ENCODE measurements at regions not wholly inside any gene's neighbourhood (a gene's known extent, or its start where the extent isn't known, plus 50 kb on each side); places are given as distances from the start of the nearest gene placed in this dataset.

DNA sequence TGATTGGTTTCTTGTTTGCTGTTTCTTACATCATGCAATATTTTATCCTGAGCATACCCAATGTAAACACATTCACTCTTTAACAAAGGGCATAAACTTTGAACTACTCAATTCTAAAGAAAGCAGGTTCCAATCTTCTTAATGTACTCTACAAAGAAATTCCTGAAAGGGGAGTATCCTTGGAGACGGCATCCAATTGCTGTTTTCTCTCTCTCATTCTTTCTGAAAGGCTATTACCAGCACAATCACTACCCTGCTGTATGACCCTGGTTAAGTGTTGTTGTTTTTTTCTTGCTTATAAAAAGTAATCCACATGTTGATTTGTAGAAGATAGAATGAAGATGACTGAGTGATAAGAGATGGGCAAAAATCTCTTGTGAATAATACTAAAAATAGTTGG, 176.0 kb downstream of the ZNF365 start:
- H3K9me2 ChIP-seq (replicated peaks; ENCODE audit: low read length) = no peaks in the 10 kb centered on the region
- CTCF ChIA-PET = no interaction called here
- no peak overlapping the region for H3K27ac ChIP-seq (ENCODE audit: low read length)
- H3K4me3 ChIP-seq (ENCODE audit: low read length) = no peak overlapping the region
- no peaks in the 10 kb centered on the region for H3K36me3 ChIP-seq (ENCODE audit: low read depth, low read length)
- H3K27me3 ChIP-seq (ENCODE audit: low read length) = no peaks in the 10 kb centered on the region
- TF ChIP-seq EZH2 (IDR thresholded peaks at IDR 0.05; ENCODE audit: low read length, unreplicated experiment) (no peak), EZH2phosphoT487 (IDR thresholded peaks at IDR 0.05; ENCODE audit: borderline replicate concordance, low read length) (no peak), CTCF (conservative IDR thresholded peaks at IDR 0.05; ENCODE audit: low read depth, low read length) (no peak)
- no peaks in the 10 kb centered on the region for H3K4me1 ChIP-seq (ENCODE audit: insufficient read depth, low read length)
- H2AFZ ChIP-seq (ENCODE audit: low read length) = no peak overlapping the region
- H3F3A ChIP-seq (ENCODE audit: low read length, unreplicated experiment) = no peaks in the 10 kb centered on the region
- intact Hi-C loops (cut with micrococcal nuclease) = no loop called here
- BruUV-seq (replicated peaks) = no TSS peak
- H3K9ac ChIP-seq (ENCODE audit: low read length) = no peak overlapping the region
- H3K79me2 ChIP-seq (ENCODE audit: low read length) = no peaks in the 10 kb centered on the region
- no peaks in the 10 kb centered on the region for H3K9me3 ChIP-seq (ENCODE audit: low read length)
- no peak overlapping the region for H3K4me2 ChIP-seq (ENCODE audit: low read length)
- DNase-seq (no peak), ATAC-seq (no peak)
- POLR2A ChIA-PET (ENCODE audit: unreplicated experiment) = no interaction called here
- H4K20me1 ChIP-seq (ENCODE audit: low read length) = no peaks in the 10 kb centered on the region

GRCh38 chr10:62554632-62555199, 180.5 kb downstream of the ZNF365 start:
- CTCF ChIA-PET = interaction anchor here (1.2 kb wide), 1 partner anchor 117 kb away, joined by 5 read pairs; no protein-coding TSS in a partner anchor
- Histone ChIP-seq H3K4me3 (ENCODE audit: low read length) (no peak overlapping the region), H3F3A (ENCODE audit: low read length, unreplicated experiment) (no peaks in the 10 kb centered on the region), H3K36me3 (ENCODE audit: low read depth, low read length) (no peaks in the 10 kb centered on the region), H3K9me2 (replicated peaks; ENCODE audit: low read length) (no peaks in the 10 kb centered on the region), H3K9me3 (ENCODE audit: low read length) (no peaks in the 10 kb centered on the region), H3K9ac (ENCODE audit: low read length) (no peak overlapping the region), H3K4me2 (ENCODE audit: low read length) (no peak overlapping the region), H2AFZ (ENCODE audit: low read length) (no peak overlapping the region), H3K4me1 (ENCODE audit: insufficient read depth, low read length) (no peaks in the 10 kb centered on the region), H3K27me3 (ENCODE audit: low read length) (no peaks in the 10 kb centered on the region), H3K79me2 (ENCODE audit: low read length) (no peaks in the 10 kb centered on the region), H3K27ac (ENCODE audit: low read length) (no peak overlapping the region), H4K20me1 (ENCODE audit: low read length) (no peaks in the 10 kb centered on the region)
- ATAC-seq (peak; percentile 94), DNase-seq (peak; percentile 94)
- intact Hi-C loops (cut with micrococcal nuclease) = loop anchor here (1.0 kb wide), 3 partner anchors 117 to 604 kb away; no protein-coding TSS in a partner anchor
- POLR2A ChIA-PET (ENCODE audit: unreplicated experiment) = interaction anchor here (0.6 kb wide), 1 partner anchor 602 kb away, joined by 3 read pairs; no protein-coding TSS in a partner anchor
- TF ChIP-seq EZH2phosphoT487 (IDR thresholded peaks at IDR 0.05; ENCODE audit: borderline replicate concordance, low read length) (no peak), CTCF (conservative IDR thresholded peaks at IDR 0.05; ENCODE audit: low read depth, low read length) (peak; percentile 99)
- BruUV-seq (replicated peaks) = no TSS peak

- TSS peak; percentile 27 for BruUV-seq (replicated peaks)
- intact Hi-C loops (cut with micrococcal nuclease) = no loop called here
- no peak overlapping the region for H3K27ac ChIP-seq (ENCODE audit: low read length)
- TF ChIP-seq EZH2phosphoT487 (IDR thresholded peaks at IDR 0.05; ENCODE audit: borderline replicate concordance, low read length) (no peak), CTCF (conservative IDR thresholded peaks at IDR 0.05; ENCODE audit: low read depth, low read length) (no peak), EZH2 (IDR thresholded peaks at IDR 0.05; ENCODE audit: low read length, unreplicated experiment) (no peak)
- no peak overlapping the region for H3K4me3 ChIP-seq (ENCODE audit: low read length)
- no peaks in the 10 kb centered on the region for H3K9me2 ChIP-seq (replicated peaks; ENCODE audit: low read length)
- H3K9me3 ChIP-seq (ENCODE audit: low read length) = no peaks in the 10 kb centered on the region
- H3K79me2 ChIP-seq (ENCODE audit: low read length) = no peaks in the 10 kb centered on the region
- ChIA-PET CTCF (no interaction called here), POLR2A (ENCODE audit: unreplicated experiment) (no interaction called here)
- no peaks in the 10 kb centered on the region for H3F3A ChIP-seq (ENCODE audit: low read length, unreplicated experiment)
- DNase-seq (no peak), ATAC-seq (no peak)
- no peak overlapping the region for H3K4me2 ChIP-seq (ENCODE audit: low read length)
- no peaks in the 10 kb centered on the region for H3K27me3 ChIP-seq (ENCODE audit: low read length)
- H2AFZ ChIP-seq (ENCODE audit: low read length) = no peak overlapping the region
- H3K9ac ChIP-seq (ENCODE audit: low read length) = no peak overlapping the region
- H4K20me1 ChIP-seq (ENCODE audit: low read length) = no peaks in the 10 kb centered on the region
- H3K36me3 ChIP-seq (ENCODE audit: low read depth, low read length) = no peaks in the 10 kb centered on the region
- peaks cover 10% of the 10 kb centered on the region for H3K4me1 ChIP-seq (ENCODE audit: insufficient read depth, low read length)
Observed at GRCh38 chr10:62559481-62560200, 185.5 kb downstream of the ZNF365 start.
